Psoas muscle (tissue), 7 donors: ENCODE measurements at regions not wholly inside any gene's neighbourhood (a gene's known extent, or its start where the extent isn't known, plus 50 kb on each side); places are given as distances from the start of the nearest gene placed in this dataset.

Experiments used
- ATAC-seq, 4 donors: fragments of 200-7000 bp; cut with Tn5 transposase; one replicate each; pipeline ENCODE4 v1.9.1; 2020; ENCODE audit warnings: moderate library complexity in 3 of 4, mild to moderate bottlenecking in 2 of 4
- DNase-seq, 2 donors: peaks; one replicate each; pipeline ENCODE4 v3.0.0-alpha.2; 2020
- H3K27ac ChIP-seq: fragments of 200-600 bp; one replicate; pipeline ENCODE4 v1.8.0; 2022
- H3K27me3 ChIP-seq, 3 donors: fragments of 200-600 bp in 1 of 3; one replicate each; pipeline versions ENCODE4 v1.6.1 to v1.8.0; 2013 to 2022; ENCODE audit warnings: low read length in 2 of 3, mild to moderate bottlenecking in 2 of 3, moderate library complexity in 1 of 3; ENCODE audit not compliant: insufficient read depth in 3 of 3
- H3K36me3 ChIP-seq, 2 donors: fragments of 200-600 bp in 1 of 2; one replicate each; pipeline versions ENCODE4 v1.6.1 to v1.8.0; 2013 to 2022; ENCODE audit warnings: low read depth in 1 of 2, mild to moderate bottlenecking in 1 of 2, moderate library complexity in 1 of 2; ENCODE audit not compliant: insufficient read depth in 1 of 2
- H3K4me1 ChIP-seq: fragments of 200-600 bp; one replicate; pipeline ENCODE4 v1.8.0; 2022
- H3K4me3 ChIP-seq: fragments of 200-600 bp; one replicate; pipeline ENCODE4 v1.8.0; 2022; ENCODE audit warnings: mild to moderate bottlenecking
- H3K9me3 ChIP-seq: fragments of 200-600 bp; one replicate; pipeline ENCODE4 v1.8.0; 2022
- WGBS, 3 donors: extraction: QIAGEN DNeasy Blood & Tissue Kit; methylation state at CpG; one replicate each; pipeline versions ENCODE4 v1.1.6 to v1.1.7; 2013; 5-methylcytosine and 5-hydroxymethylcytosine counted together
- intact Hi-C, 2 donors: fragments of 100-400 bp; cut with DNase I; formaldehyde crosslinking; loops; one replicate each; pipeline versions ENCODE4 v1.11.0 to v1.14.2; 2022
- TF ChIP-seq, protein P1 (sequence below): fragments of 200-600 bp; IDR thresholded peaks from one replicate; pipeline ENCODE4 v1.8.0; 2022; ENCODE audit warnings: antibody characterized with exemption
- donor health status: healthy with polysubstance abuse.
- donor health status: DM: no; HTN: no; CAD: no; lungs with moderate emphysema.
- donor health status: Bipolar disorder and iron deficiency.
- donor health status: healthy.
- donor health status: DM: yes; HTN: yes; CAD: no.
- donor health status: DM: no; HTN: no; CAD: no.
- donor health status: DM: yes; HTN: yes; CAD: no.

DNA sequence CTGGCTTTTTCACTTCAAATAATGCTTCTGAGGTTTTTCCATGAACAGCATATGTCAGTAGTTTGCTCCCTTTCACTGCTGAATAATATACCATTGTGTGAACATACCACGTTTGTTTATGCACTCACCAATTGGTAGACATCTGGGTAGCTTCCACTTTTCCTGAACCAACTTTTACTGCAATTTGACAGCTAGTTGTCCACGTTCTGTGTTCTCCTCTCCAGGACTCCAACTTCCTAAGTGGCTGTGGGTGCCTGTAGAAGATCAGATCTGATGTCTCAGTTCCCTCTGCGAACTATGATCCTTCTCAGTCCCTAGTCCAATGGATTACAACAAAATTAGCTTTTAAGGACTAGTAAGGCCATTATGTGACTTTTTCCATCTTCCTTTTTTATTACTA, 64.7 kb upstream of the PTCHD1 start:
- peaks cover 0 to 5% (median 0%) of the 10 kb centered on the region in 3 donors for H3K27me3 ChIP-seq
- no peak for DNase-seq
- no peak overlapping the region for H3K4me3 ChIP-seq
- no peaks in the 10 kb centered on the region for H3K4me1 ChIP-seq
- TF ChIP-seq, protein P1, sequence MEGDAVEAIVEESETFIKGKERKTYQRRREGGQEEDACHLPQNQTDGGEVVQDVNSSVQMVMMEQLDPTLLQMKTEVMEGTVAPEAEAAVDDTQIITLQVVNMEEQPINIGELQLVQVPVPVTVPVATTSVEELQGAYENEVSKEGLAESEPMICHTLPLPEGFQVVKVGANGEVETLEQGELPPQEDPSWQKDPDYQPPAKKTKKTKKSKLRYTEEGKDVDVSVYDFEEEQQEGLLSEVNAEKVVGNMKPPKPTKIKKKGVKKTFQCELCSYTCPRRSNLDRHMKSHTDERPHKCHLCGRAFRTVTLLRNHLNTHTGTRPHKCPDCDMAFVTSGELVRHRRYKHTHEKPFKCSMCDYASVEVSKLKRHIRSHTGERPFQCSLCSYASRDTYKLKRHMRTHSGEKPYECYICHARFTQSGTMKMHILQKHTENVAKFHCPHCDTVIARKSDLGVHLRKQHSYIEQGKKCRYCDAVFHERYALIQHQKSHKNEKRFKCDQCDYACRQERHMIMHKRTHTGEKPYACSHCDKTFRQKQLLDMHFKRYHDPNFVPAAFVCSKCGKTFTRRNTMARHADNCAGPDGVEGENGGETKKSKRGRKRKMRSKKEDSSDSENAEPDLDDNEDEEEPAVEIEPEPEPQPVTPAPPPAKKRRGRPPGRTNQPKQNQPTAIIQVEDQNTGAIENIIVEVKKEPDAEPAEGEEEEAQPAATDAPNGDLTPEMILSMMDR, result no peak
- H3K36me3 ChIP-seq, result no peaks in the 10 kb centered on the region
- WGBS, 3 donors, result 58 to 85% (median 84%) methylated on average over 3 of the region's 3 CpGs
- ATAC-seq, result no peak
- H3K9me3 ChIP-seq, result no peaks in the 10 kb centered on the region
- H3K27ac ChIP-seq, result no peak overlapping the region
- intact Hi-C loops, result no loop called here

- intact Hi-C loops, result no loop called here
- 79 to 93% (median 87%) methylated on average over 4 of the region's 4 CpGs for WGBS, 3 donors
- ATAC-seq, result no peak
- DNase-seq, result no peak
- H3K9me3 ChIP-seq, result no peaks in the 10 kb centered on the region
- TF ChIP-seq, protein P1, result no peak
- H3K4me3 ChIP-seq, result no peak overlapping the region
- no peaks in the 10 kb centered on the region for H3K36me3 ChIP-seq
- H3K27ac ChIP-seq, result no peak overlapping the region
- H3K4me1 ChIP-seq, result no peaks in the 10 kb centered on the region
- peaks cover 0 to 5% (median 0%) of the 10 kb centered on the region in 3 donors for H3K27me3 ChIP-seq
Measured at GRCh38 chrX:23271026-23271425, 63.6 kb upstream of the PTCHD1 start.

GRCh38 chrX:23276475-23276874, 58.2 kb upstream of the PTCHD1 start:
- Histone ChIP-seq H3K36me3 (no peaks in the 10 kb centered on the region), H3K9me3 (no peaks in the 10 kb centered on the region), H3K4me3 (no peak overlapping the region), H3K27ac (no peak overlapping the region), H3K4me1 (no peaks in the 10 kb centered on the region), H3K27me3 (peaks cover 0 to 5% (median 0%) of the 10 kb centered on the region in 3 donors)
- ATAC-seq (no peak), DNase-seq (no peak)
- TF ChIP-seq, protein P1, result no peak
- intact Hi-C loops, result no loop called here
- 83 to 87% (median 85%) methylated on average over 10 of the region's 10 CpGs for WGBS, 3 donors
